ENCODE measurements at regions not wholly inside any gene's neighbourhood (a gene's known extent, or its start where the extent isn't known, plus 50 kb on each side); places are given as distances from the start of the nearest gene placed in this dataset.

DNA sequence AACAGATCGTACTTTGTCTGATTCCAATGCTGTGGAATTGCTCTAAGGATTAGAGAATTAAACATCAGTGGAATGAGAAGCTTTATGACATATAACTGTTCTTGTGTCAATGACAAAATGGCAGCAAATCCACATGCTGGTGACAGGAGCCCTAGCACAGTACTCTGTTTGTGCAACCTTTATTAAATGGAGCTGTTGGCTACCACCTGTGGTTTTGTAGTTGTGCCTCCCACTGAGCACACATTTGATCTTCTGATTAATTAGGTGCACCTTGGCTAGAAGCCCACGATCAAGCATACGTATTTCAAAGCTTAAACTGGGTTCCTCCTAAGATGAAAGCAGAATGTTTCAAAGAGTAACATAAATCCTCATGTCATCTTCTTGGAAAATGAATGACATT lies 394.0 kb upstream of the IGFBP7 start:
- no peak overlapping the region for H3K27ac ChIP-seq
- TF ChIP-seq, protein P1, sequence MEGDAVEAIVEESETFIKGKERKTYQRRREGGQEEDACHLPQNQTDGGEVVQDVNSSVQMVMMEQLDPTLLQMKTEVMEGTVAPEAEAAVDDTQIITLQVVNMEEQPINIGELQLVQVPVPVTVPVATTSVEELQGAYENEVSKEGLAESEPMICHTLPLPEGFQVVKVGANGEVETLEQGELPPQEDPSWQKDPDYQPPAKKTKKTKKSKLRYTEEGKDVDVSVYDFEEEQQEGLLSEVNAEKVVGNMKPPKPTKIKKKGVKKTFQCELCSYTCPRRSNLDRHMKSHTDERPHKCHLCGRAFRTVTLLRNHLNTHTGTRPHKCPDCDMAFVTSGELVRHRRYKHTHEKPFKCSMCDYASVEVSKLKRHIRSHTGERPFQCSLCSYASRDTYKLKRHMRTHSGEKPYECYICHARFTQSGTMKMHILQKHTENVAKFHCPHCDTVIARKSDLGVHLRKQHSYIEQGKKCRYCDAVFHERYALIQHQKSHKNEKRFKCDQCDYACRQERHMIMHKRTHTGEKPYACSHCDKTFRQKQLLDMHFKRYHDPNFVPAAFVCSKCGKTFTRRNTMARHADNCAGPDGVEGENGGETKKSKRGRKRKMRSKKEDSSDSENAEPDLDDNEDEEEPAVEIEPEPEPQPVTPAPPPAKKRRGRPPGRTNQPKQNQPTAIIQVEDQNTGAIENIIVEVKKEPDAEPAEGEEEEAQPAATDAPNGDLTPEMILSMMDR (conservative IDR thresholded peaks at IDR 0.05) = no peak
- no peak for TF ChIP-seq ZFX (IDR thresholded peaks at IDR 0.05)

DNA sequence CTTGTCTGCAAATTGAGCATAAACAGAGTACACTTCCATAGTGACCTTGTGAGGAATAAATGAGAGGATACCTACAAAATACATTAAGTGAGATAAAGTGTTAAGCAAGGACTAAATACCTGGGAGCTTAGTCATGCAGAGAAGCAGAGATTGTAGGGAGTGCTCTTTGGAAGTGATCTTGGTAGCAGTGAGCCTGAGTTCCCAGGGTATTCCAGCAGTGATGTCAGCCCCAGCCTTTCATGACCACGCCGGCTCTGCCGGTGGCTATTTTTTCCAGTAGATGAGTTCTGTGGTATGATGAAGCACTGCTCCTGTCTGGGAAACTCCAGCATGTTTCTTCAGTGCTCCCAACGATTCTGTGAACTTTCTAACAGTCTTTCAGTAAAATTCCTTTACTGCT lies 391.5 kb upstream of the IGFBP7 start:
- H3K27ac ChIP-seq = no peak overlapping the region
- TF ChIP-seq, protein P1 (conservative IDR thresholded peaks at IDR 0.05) = no peak
- TF ChIP-seq ZFX (IDR thresholded peaks at IDR 0.05) = no peak

- TF ChIP-seq, protein P1 (conservative IDR thresholded peaks at IDR 0.05) = no peak
- no peak for TF ChIP-seq ZFX (IDR thresholded peaks at IDR 0.05)
- H3K27ac ChIP-seq = no peak overlapping the region
Observed at GRCh38 chr4:57499786-57500185, 389.6 kb upstream of the IGFBP7 start.

DNA sequence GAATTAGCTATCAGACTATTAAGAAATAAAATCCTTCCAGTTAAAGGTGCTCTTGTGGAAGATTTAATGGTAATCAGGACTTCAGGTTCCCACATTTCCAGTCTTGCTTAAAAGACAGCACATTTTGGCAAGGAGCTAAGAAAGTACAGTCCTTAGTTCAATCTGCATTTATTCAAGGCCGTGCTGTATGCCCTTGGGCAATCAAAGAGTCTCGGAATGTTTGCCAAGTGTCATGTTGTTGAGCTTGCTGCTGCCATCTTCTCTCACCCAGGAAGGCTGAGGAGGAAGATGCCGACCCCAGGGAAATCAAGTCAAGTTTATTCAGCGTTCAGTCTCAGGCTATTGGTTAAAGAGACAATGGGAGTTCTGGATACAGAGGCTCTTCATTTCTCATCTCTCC lies 388.1 kb upstream of the IGFBP7 start:
- no peak for TF ChIP-seq ZFX (IDR thresholded peaks at IDR 0.05)
- TF ChIP-seq, protein P1 (conservative IDR thresholded peaks at IDR 0.05) = no peak
- H3K27ac ChIP-seq = no peak overlapping the region; the same call in 1 of the 2 replicates

DNA sequence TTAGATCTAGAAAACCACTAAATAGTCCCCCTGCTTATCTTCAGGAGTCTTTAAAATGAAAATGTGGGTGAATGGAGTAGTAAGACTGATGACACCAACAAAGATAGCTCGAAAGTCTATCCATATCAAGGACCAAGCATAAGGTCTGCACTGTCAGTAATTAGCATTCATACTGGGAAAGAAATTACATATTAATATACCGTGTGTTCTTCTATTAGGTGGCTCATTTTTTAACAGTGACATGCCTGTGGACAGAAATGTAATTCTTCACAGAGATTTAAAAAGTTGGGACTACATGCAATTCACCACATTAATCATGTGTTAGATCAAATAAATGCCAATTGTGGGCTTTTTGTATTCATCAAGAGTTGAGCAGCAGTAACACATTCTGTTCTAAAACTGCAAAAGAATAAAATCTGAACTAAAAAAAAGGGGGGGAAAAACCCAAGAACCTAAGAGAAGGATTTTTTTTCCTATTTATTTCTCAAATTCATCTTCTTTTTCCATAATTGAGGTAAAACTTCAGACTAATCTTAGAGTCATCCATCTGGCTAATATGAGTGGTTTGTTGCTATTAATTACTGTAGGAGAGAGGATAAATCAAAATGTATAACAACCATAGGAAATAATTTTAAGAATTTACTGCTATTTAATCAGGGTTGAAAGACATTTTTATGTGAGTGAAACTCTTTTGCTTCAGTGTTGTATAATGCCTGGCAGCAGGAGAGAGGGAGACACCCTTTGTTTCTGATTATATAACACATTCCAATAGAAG lies 386.7 kb upstream of the IGFBP7 start:
- TF ChIP-seq ZFX (IDR thresholded peaks at IDR 0.05) = no peak
- TF ChIP-seq, protein P1 (conservative IDR thresholded peaks at IDR 0.05) = no peak
- no peak overlapping the region for H3K27ac ChIP-seq

DNA sequence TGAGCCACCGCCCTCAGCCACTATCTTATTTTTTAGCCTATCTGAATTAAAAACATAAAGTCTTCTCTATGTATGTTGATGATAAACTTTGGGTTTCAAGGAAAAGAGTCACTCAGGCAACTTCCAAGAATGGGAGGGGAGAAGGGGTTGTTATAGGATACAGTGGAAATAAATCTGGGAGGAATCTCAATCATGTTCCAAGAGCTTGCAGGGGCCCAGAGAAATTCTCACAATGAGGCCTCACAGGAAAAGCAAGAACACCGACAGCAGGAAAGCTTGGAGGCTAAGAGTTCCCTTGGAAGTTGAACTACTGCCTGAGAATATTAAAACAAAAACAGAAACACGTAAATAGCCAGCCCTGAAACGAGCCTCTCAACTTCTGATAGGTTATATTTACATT lies 384.6 kb upstream of the IGFBP7 start:
- TF ChIP-seq, protein P1 (conservative IDR thresholded peaks at IDR 0.05) = no peak
- no peak overlapping the region for H3K27ac ChIP-seq

DNA sequence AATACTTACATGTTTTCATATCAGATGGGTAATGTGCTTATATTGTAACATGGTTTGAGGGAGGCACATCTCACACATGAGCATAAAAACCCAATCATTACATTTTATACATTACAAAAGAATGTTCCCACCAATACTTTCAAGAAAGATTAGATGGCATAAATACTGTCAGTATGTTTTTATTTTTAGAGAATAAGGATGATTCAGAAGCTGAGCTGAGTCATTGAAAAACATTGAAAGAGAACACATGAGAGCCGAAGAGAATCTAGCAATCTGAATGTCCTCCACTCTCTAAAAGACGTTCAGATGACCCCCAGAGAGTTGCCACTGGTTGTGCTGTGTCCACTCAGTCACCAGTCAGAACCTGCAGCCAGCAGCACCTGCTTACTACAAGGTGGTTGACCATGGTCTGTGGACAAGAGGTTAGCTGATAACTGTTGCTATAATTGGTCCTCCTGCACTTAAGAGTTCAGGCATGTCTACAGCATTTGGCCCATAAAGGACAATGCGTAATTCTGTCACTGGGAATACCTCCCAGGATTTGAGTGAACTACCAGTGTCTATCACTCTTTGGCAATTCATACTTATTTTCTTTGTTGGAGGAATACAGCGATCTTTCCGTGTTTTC lies 382.2 kb upstream of the IGFBP7 start:
- H3K27ac ChIP-seq = no peak overlapping the region
- TF ChIP-seq ZFX (IDR thresholded peaks at IDR 0.05) = no peak
- TF ChIP-seq, protein P1 (conservative IDR thresholded peaks at IDR 0.05) = no peak
